ENCODE measurements at regions not wholly inside any gene's neighbourhood (a gene's known extent, or its start where the extent isn't known, plus 50 kb on each side); places are given as distances from the start of the nearest gene placed in this dataset.
"Not testable (repeated sequence)": the region's sequence is repeated elsewhere in the genome, so short reads cannot be mapped to it uniquely, and the experiment has no call there.

- DNase-seq (ENCODE audit: low spot score) = no peak
These were observed 51.6 kb upstream of the BLTP1 start for GRCh38 chr4:122100508-122100907.

- no peak for DNase-seq (ENCODE audit: low spot score)
These were observed 52.2 kb upstream of the BLTP1 start for GRCh38 chr4:122099896-122100295.

GRCh38 chr4:122091836-122092405, 60.2 kb upstream of the BLTP1 start:
- no peak for DNase-seq (ENCODE audit: low spot score)

- no peak for DNase-seq (ENCODE audit: low spot score)
These were observed 60.7 kb upstream of the BLTP1 start for GRCh38 chr4:122091397-122091796.

GRCh38 chr4:122090989-122091388, 61.1 kb upstream of the BLTP1 start:
- no peak for DNase-seq (ENCODE audit: low spot score)

GRCh38 chr4:122086338-122087065, 65.6 kb upstream of the BLTP1 start:
- no peak for DNase-seq (ENCODE audit: low spot score)

GRCh38 chr4:122083989-122084388, 68.1 kb upstream of the BLTP1 start:
- no peak for DNase-seq (ENCODE audit: low spot score)

GRCh38 chr4:122083351-122083750, 68.8 kb upstream of the BLTP1 start:
- no peak for DNase-seq (ENCODE audit: low spot score)

GRCh38 chr4:122082661-122083060, 69.5 kb upstream of the BLTP1 start:
- no peak for DNase-seq (ENCODE audit: low spot score)

- not testable (repeated sequence) for DNase-seq (ENCODE audit: low spot score)
These were observed 74.5 kb upstream of the BLTP1 start for GRCh38 chr4:122077653-122078052.

- DNase-seq (ENCODE audit: low spot score) = not testable (repeated sequence)
These were observed 75.3 kb upstream of the BLTP1 start for GRCh38 chr4:122076835-122077234.

- no peak for DNase-seq (ENCODE audit: low spot score)
These were observed 78.5 kb upstream of the BLTP1 start for GRCh38 chr4:122073615-122074014.

GRCh38 chr4:122065915-122066314, 86.2 kb upstream of the BLTP1 start:
- no peak for DNase-seq (ENCODE audit: low spot score)

- no peak for DNase-seq (ENCODE audit: low spot score)
These were observed 87.0 kb upstream of the BLTP1 start for GRCh38 chr4:122065149-122065548.

- DNase-seq (ENCODE audit: low spot score) = no peak
These were observed 98.9 kb upstream of the BLTP1 start for GRCh38 chr4:122053186-122053585.

GRCh38 chr4:122052677-122053076, 99.5 kb upstream of the BLTP1 start:
- DNase-seq (ENCODE audit: low spot score) = no peak

GRCh38 chr4:122050841-122051240, 99.0 kb upstream of the TRPC3 start:
- DNase-seq (ENCODE audit: low spot score) = no peak

- no peak for DNase-seq (ENCODE audit: low spot score)
These were observed 95.9 kb upstream of the TRPC3 start for GRCh38 chr4:122047456-122048425.

- no peak for DNase-seq (ENCODE audit: low spot score)
These were observed 94.4 kb upstream of the TRPC3 start for GRCh38 chr4:122046255-122046654.

GRCh38 chr4:122045533-122045932, 93.7 kb upstream of the TRPC3 start:
- DNase-seq (ENCODE audit: low spot score) = peak; percentile 90

GRCh38 chr4:122044501-122044900, 92.6 kb upstream of the TRPC3 start:
- no peak for DNase-seq (ENCODE audit: low spot score)

- no peak for DNase-seq (ENCODE audit: low spot score)
These were observed 89.5 kb upstream of the TRPC3 start for GRCh38 chr4:122041312-122041711.

GRCh38 chr4:122038896-122039295, 87.0 kb upstream of the TRPC3 start:
- no peak for DNase-seq (ENCODE audit: low spot score)
